T-helper 2 cell treated with Interferon-gamma antibody and Interleukin-4, amounts not matched to agents 5 μg/mL and 100 μg/mL, for 36 hours (primary cell): ENCODE measurements at regions not wholly inside any gene's neighbourhood (a gene's known extent, or its start where the extent isn't known, plus 50 kb on each side); places are given as distances from the start of the nearest gene placed in this dataset.

ENCODE experiments used
- DNase-seq: peaks from one replicate; pipeline ENCODE4 v3.0.0; 2021; ENCODE audit warnings: low spot score
- H3K27ac Mint-ChIP-seq: one replicate; pipeline ENCODE4 v1.8.0; 2021; ENCODE audit warnings: mild to moderate bottlenecking, mixed read lengths
- H3K27me3 Mint-ChIP-seq: one replicate; pipeline ENCODE4 v1.8.0; 2021; ENCODE audit warnings: low read depth, mixed read lengths
- H3K36me3 Mint-ChIP-seq: one replicate; pipeline ENCODE4 v1.8.0; 2021; ENCODE audit warnings: low read depth, mixed read lengths
- H3K4me1 Mint-ChIP-seq: one replicate; pipeline ENCODE4 v1.8.0; 2021; ENCODE audit warnings: low read depth, mixed read lengths
- H3K4me3 Mint-ChIP-seq: one replicate; pipeline ENCODE4 v1.8.0; 2022; ENCODE audit warnings: mild to moderate bottlenecking, moderate library complexity, mixed read lengths
- H3K9me3 Mint-ChIP-seq: one replicate; pipeline ENCODE4 v1.8.0; 2021; ENCODE audit warnings: mixed read lengths

- no peaks in the 10 kb centered on the region for H3K36me3 Mint-ChIP-seq
- no peak overlapping the region for H3K27ac Mint-ChIP-seq
Measured at GRCh38 chr6:41424370-41425058, 89.1 kb downstream of the NCR2 start.

GRCh38 chr6:41425511-41425910 is 90.1 kb downstream of the NCR2 start:
- H3K9me3 Mint-ChIP-seq: no peaks in the 10 kb centered on the region
- H3K4me3 Mint-ChIP-seq: no peak overlapping the region
- H3K27me3 Mint-ChIP-seq: peaks cover 44% of the 10 kb centered on the region
- no peaks in the 10 kb centered on the region for H3K36me3 Mint-ChIP-seq
- no peak for DNase-seq
- no peak overlapping the region for H3K27ac Mint-ChIP-seq
- H3K4me1 Mint-ChIP-seq: peaks cover 4% of the 10 kb centered on the region

More at GRCh38 chr6:41424370-41425058, 89.1 kb downstream of the NCR2 start:
- Mint-ChIP-seq H3K27me3 (peaks cover 42% of the 10 kb centered on the region), H3K4me1 (peaks cover 4% of the 10 kb centered on the region), H3K4me3 (no peak overlapping the region), H3K9me3 (peaks cover 1% of the 10 kb centered on the region)
- peak; percentile 64 for DNase-seq

GRCh38 chr6:41426438-41426851 is 91.0 kb downstream of the NCR2 start:
- no peaks in the 10 kb centered on the region for H3K9me3 Mint-ChIP-seq
- peaks cover 4% of the 10 kb centered on the region for H3K4me1 Mint-ChIP-seq
- no peak overlapping the region for H3K27ac Mint-ChIP-seq
- H3K36me3 Mint-ChIP-seq: no peaks in the 10 kb centered on the region
- no peak for DNase-seq
- H3K27me3 Mint-ChIP-seq: peaks cover 43% of the 10 kb centered on the region
- H3K4me3 Mint-ChIP-seq: no peak overlapping the region

- peaks cover 41% of the 10 kb centered on the region for H3K27me3 Mint-ChIP-seq
Measured at GRCh38 chr6:41426888-41427641, 91.7 kb downstream of the NCR2 start.

GRCh38 chr6:41427642-41428335 is 92.4 kb downstream of the NCR2 start:
- DNase-seq: peak; percentile 6
- Mint-ChIP-seq H3K27me3 (peaks cover 38% of the 10 kb centered on the region), H3K4me1 (peaks cover 4% of the 10 kb centered on the region), H3K9me3 (no peaks in the 10 kb centered on the region), H3K4me3 (no peak overlapping the region), H3K36me3 (no peaks in the 10 kb centered on the region), H3K27ac (no peak overlapping the region)

More at GRCh38 chr6:41426888-41427641, 91.7 kb downstream of the NCR2 start:
- no peak for DNase-seq
- Mint-ChIP-seq H3K9me3 (no peaks in the 10 kb centered on the region), H3K4me3 (no peak overlapping the region), H3K4me1 (peaks cover 4% of the 10 kb centered on the region), H3K36me3 (no peaks in the 10 kb centered on the region), H3K27ac (no peak overlapping the region)

- DNase-seq: no peak
- no peaks in the 10 kb centered on the region for H3K9me3 Mint-ChIP-seq
- H3K27me3 Mint-ChIP-seq: peaks cover 37% of the 10 kb centered on the region
- H3K4me3 Mint-ChIP-seq: no peak overlapping the region
- H3K4me1 Mint-ChIP-seq: peaks cover 4% of the 10 kb centered on the region
- no peaks in the 10 kb centered on the region for H3K36me3 Mint-ChIP-seq
- H3K27ac Mint-ChIP-seq: no peak overlapping the region
Measured at GRCh38 chr6:41428336-41428995, 93.1 kb downstream of the NCR2 start.

GRCh38 chr6:41428996-41429421 is 93.6 kb downstream of the NCR2 start:
- no peaks in the 10 kb centered on the region for H3K36me3 Mint-ChIP-seq
- no peak overlapping the region for H3K4me3 Mint-ChIP-seq
- no peaks in the 10 kb centered on the region for H3K9me3 Mint-ChIP-seq
- peaks cover 4% of the 10 kb centered on the region for H3K4me1 Mint-ChIP-seq
- H3K27ac Mint-ChIP-seq: no peak overlapping the region
- H3K27me3 Mint-ChIP-seq: peaks cover 35% of the 10 kb centered on the region
- peak; percentile 51 for DNase-seq

GRCh38 chr6:41429506-41430504 is 94.4 kb downstream of the NCR2 start:
- Mint-ChIP-seq H3K4me1 (peaks cover 4% of the 10 kb centered on the region), H3K4me3 (no peak overlapping the region), H3K27ac (no peak overlapping the region), H3K27me3 (peaks cover 35% of the 10 kb centered on the region), H3K36me3 (no peaks in the 10 kb centered on the region), H3K9me3 (no peaks in the 10 kb centered on the region)
- DNase-seq: no peak

- Mint-ChIP-seq H3K4me3 (no peak overlapping the region), H3K27ac (no peak overlapping the region), H3K4me1 (peaks cover 4% of the 10 kb centered on the region), H3K27me3 (peaks cover 35% of the 10 kb centered on the region), H3K9me3 (no peaks in the 10 kb centered on the region), H3K36me3 (no peaks in the 10 kb centered on the region)
- no peak for DNase-seq
Measured at GRCh38 chr6:41430875-41431274, 95.5 kb downstream of the NCR2 start.

GRCh38 chr6:41432280-41432679 is 96.9 kb downstream of the NCR2 start:
- H3K36me3 Mint-ChIP-seq: no peaks in the 10 kb centered on the region
- H3K4me3 Mint-ChIP-seq: no peak overlapping the region
- DNase-seq: no peak
- peaks cover 38% of the 10 kb centered on the region for H3K27me3 Mint-ChIP-seq
- H3K9me3 Mint-ChIP-seq: no peaks in the 10 kb centered on the region
- peaks cover 4% of the 10 kb centered on the region for H3K4me1 Mint-ChIP-seq
- H3K27ac Mint-ChIP-seq: no peak overlapping the region

GRCh38 chr6:41434803-41435481 is 99.5 kb downstream of the NCR2 start:
- Mint-ChIP-seq H3K9me3 (no peaks in the 10 kb centered on the region), H3K27me3 (peaks cover 38% of the 10 kb centered on the region), H3K36me3 (no peaks in the 10 kb centered on the region), H3K27ac (no peak overlapping the region), H3K4me1 (peaks cover 8% of the 10 kb centered on the region), H3K4me3 (no peak overlapping the region)
- no peak for DNase-seq

- Mint-ChIP-seq H3K9me3 (no peaks in the 10 kb centered on the region), H3K27me3 (peaks cover 25% of the 10 kb centered on the region), H3K4me1 (peaks cover 26% of the 10 kb centered on the region), H3K27ac (no peak overlapping the region), H3K4me3 (no peak overlapping the region), H3K36me3 (no peaks in the 10 kb centered on the region)
- DNase-seq: no peak
Measured at GRCh38 chr6:41437604-41438003, 102.2 kb downstream of the NCR2 start.
